ENCODE measurements at regions not wholly inside any gene's neighbourhood (a gene's known extent, or its start where the extent isn't known, plus 50 kb on each side); places are given as distances from the start of the nearest gene placed in this dataset.

GRCh38 chrX:21056622-21057021 lies 317.6 kb upstream of the CNKSR2 start:
- no peak for DNase-seq

- DNase-seq, result no peak
Observed at GRCh38 chrX:21047034-21047455, 327.2 kb upstream of the CNKSR2 start.

- no peak for DNase-seq
Observed at GRCh38 chrX:21014326-21014725, 359.9 kb upstream of the CNKSR2 start.

GRCh38 chrX:21004835-21005234 lies 369.4 kb upstream of the CNKSR2 start:
- DNase-seq, result no peak

GRCh38 chrX:20995829-20996228 lies 378.4 kb upstream of the CNKSR2 start:
- no peak for DNase-seq

GRCh38 chrX:20989361-20989760 lies 384.9 kb upstream of the CNKSR2 start:
- no peak for DNase-seq

GRCh38 chrX:20988804-20989203 lies 385.4 kb upstream of the CNKSR2 start:
- no peak for DNase-seq

- DNase-seq, result no peak
Observed at GRCh38 chrX:20988118-20988517, 386.1 kb upstream of the CNKSR2 start.

- DNase-seq, result no peak
Observed at GRCh38 chrX:20980426-20980825, 393.8 kb upstream of the CNKSR2 start.

GRCh38 chrX:20974326-20974725 lies 399.9 kb upstream of the CNKSR2 start:
- DNase-seq, result no peak

GRCh38 chrX:20973038-20973437 lies 401.2 kb upstream of the CNKSR2 start:
- DNase-seq, result no peak

GRCh38 chrX:20971250-20971649 lies 403.0 kb upstream of the CNKSR2 start:
- DNase-seq, result no peak

GRCh38 chrX:20969565-20969964 lies 404.7 kb upstream of the CNKSR2 start:
- no peak for DNase-seq

GRCh38 chrX:20968996-20969395 lies 405.2 kb upstream of the CNKSR2 start:
- no peak for DNase-seq

GRCh38 chrX:20967725-20968124 lies 406.5 kb upstream of the CNKSR2 start:
- no peak for DNase-seq

- DNase-seq, result no peak
Observed at GRCh38 chrX:20965270-20966044, 408.8 kb upstream of the CNKSR2 start.

- no peak for DNase-seq
Observed at GRCh38 chrX:20954014-20954413, 420.2 kb upstream of the CNKSR2 start.

- no peak for DNase-seq
Observed at GRCh38 chrX:20952180-20952579, 422.0 kb upstream of the CNKSR2 start.

GRCh38 chrX:20951016-20951810 lies 423.0 kb upstream of the CNKSR2 start:
- no peak for DNase-seq

- no peak for DNase-seq
Observed at GRCh38 chrX:20947411-20947912, 426.8 kb upstream of the CNKSR2 start.

GRCh38 chrX:20913760-20914159 lies 460.5 kb upstream of the CNKSR2 start:
- DNase-seq, result no peak

GRCh38 chrX:20906571-20906970 lies 467.6 kb upstream of the CNKSR2 start:
- no peak for DNase-seq

GRCh38 chrX:20884565-20884964 lies 489.7 kb upstream of the CNKSR2 start:
- DNase-seq, result no peak

- DNase-seq, result no peak
Observed at GRCh38 chrX:20863649-20864048, 510.6 kb upstream of the CNKSR2 start.
